ENCODE measurements at regions not wholly inside any gene's neighbourhood (a gene's known extent, or its start where the extent isn't known, plus 50 kb on each side); places are given as distances from the start of the nearest gene placed in this dataset.

GRCh38 chr10:36771725-36772124, 353.7 kb upstream of the ANKRD30A start:
- TF ChIP-seq YY1 (IDR thresholded peaks at IDR 0.05; ENCODE audit: low read depth) (no peak), TAF1 (IDR thresholded peaks at IDR 0.05; ENCODE audit: low read depth) (no peak), EP300 (IDR thresholded peaks at IDR 0.05; ENCODE audit: borderline replicate concordance) (no peak), TEAD4 (IDR thresholded peaks at IDR 0.05) (no peak), RAD21 (IDR thresholded peaks at IDR 0.05; ENCODE audit: low read depth) (no peak), MAX (IDR thresholded peaks at IDR 0.05) (no peak)

- TF ChIP-seq REST (IDR thresholded peaks at IDR 0.05; ENCODE audit: low read depth) (no peak), CEBPB (IDR thresholded peaks at IDR 0.05) (no peak), RAD21 (IDR thresholded peaks at IDR 0.05; ENCODE audit: low read depth) (no peak), TEAD4 (IDR thresholded peaks at IDR 0.05) (no peak), USF1 (IDR thresholded peaks at IDR 0.05) (no peak), EGR1 (IDR thresholded peaks at IDR 0.05) (no peak), YY1 (IDR thresholded peaks at IDR 0.05; ENCODE audit: low read depth) (no peak), MAX (IDR thresholded peaks at IDR 0.05) (no peak), ZBTB7A (IDR thresholded peaks at IDR 0.05; ENCODE audit: low read depth) (no peak)
Measured at GRCh38 chr10:36766940-36767339, 358.5 kb upstream of the ANKRD30A start.

- no peak for TF ChIP-seq TAF1 (IDR thresholded peaks at IDR 0.05; ENCODE audit: low read depth)
- no peak for TF ChIP-seq RAD21 (IDR thresholded peaks at IDR 0.05; ENCODE audit: low read depth)
Measured at GRCh38 chr10:36766415-36766810, 359.0 kb upstream of the ANKRD30A start.

GRCh38 chr10:36765782-36766414, 359.5 kb upstream of the ANKRD30A start:
- TF ChIP-seq EGR1 (IDR thresholded peaks at IDR 0.05) (no peak), REST (IDR thresholded peaks at IDR 0.05; ENCODE audit: low read depth) (no peak), CEBPB (IDR thresholded peaks at IDR 0.05) (no peak), ZBTB7A (IDR thresholded peaks at IDR 0.05; ENCODE audit: low read depth) (no peak), MAX (IDR thresholded peaks at IDR 0.05) (no peak), CREB1 (IDR thresholded peaks at IDR 0.05; ENCODE audit: low read depth) (no peak), TAF1 (IDR thresholded peaks at IDR 0.05; ENCODE audit: low read depth) (no peak), USF1 (IDR thresholded peaks at IDR 0.05) (no peak)

GRCh38 chr10:36764823-36765222, 360.6 kb upstream of the ANKRD30A start:
- no peak for TF ChIP-seq REST (IDR thresholded peaks at IDR 0.05; ENCODE audit: low read depth)
- no peak for TF ChIP-seq CEBPB (IDR thresholded peaks at IDR 0.05)
- TF ChIP-seq TEAD4 (IDR thresholded peaks at IDR 0.05) = no peak
- no peak for TF ChIP-seq FOXM1 (IDR thresholded peaks at IDR 0.05; ENCODE audit: borderline replicate concordance, low read depth)
- no peak for TF ChIP-seq TAF1 (IDR thresholded peaks at IDR 0.05; ENCODE audit: low read depth)
- no peak for TF ChIP-seq NFIC (IDR thresholded peaks at IDR 0.05)
- TF ChIP-seq CREB1 (IDR thresholded peaks at IDR 0.05; ENCODE audit: low read depth) = no peak
- TF ChIP-seq USF1 (IDR thresholded peaks at IDR 0.05) = no peak
- no peak for TF ChIP-seq ZBTB7A (IDR thresholded peaks at IDR 0.05; ENCODE audit: low read depth)
- TF ChIP-seq MAX (IDR thresholded peaks at IDR 0.05) = no peak
- no peak for TF ChIP-seq EGR1 (IDR thresholded peaks at IDR 0.05)
